NB4 (cell line): ENCODE measurements at regions not wholly inside any gene's neighbourhood (a gene's known extent, or its start where the extent isn't known, plus 50 kb on each side); places are given as distances from the start of the nearest gene placed in this dataset.

Experiments
- MYC ChIP-seq: IDR thresholded peaks from 2 replicates; pipeline ENCODE4 v1.6.1; 2011; ENCODE audit warnings: low read depth, low read length
- POLR2A ChIP-seq: IDR thresholded peaks from 2 replicates; pipeline ENCODE4 v1.6.1; 2011; ENCODE audit warnings: mild to moderate bottlenecking; ENCODE audit not compliant: insufficient read length; ENCODE audit errors: extremely low read depth
- TF ChIP-seq, protein P1 (sequence below): IDR thresholded peaks from one replicate; pipeline ENCODE4 v1.5.1; 2012; ENCODE audit warnings: low read depth, low read length
- TF ChIP-seq, protein P2 (sequence below): IDR thresholded peaks from 2 replicates; pipeline ENCODE4 v1.6.1; 2011; ENCODE audit warnings: low read depth, low read length

DNA sequence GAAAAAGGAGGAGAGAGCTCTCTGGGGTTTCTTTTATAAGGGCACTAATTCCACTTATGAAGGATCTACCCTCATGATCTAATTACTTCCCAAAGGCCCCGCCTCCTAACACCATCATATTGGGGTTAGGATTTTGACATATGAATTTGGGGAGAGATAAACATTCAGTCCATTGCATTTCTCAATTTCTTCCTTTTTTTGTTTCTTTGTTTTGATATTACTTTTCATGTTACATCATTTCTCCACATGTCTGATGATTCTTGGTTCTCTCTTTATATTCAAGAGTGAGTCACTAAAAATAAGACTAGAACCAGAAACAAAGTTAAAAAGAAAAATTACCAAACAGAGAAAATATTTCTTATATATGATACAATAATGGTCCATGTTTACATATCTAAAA, 63.2 kb upstream of the DUSP10 start:
- TF ChIP-seq, protein P1, sequence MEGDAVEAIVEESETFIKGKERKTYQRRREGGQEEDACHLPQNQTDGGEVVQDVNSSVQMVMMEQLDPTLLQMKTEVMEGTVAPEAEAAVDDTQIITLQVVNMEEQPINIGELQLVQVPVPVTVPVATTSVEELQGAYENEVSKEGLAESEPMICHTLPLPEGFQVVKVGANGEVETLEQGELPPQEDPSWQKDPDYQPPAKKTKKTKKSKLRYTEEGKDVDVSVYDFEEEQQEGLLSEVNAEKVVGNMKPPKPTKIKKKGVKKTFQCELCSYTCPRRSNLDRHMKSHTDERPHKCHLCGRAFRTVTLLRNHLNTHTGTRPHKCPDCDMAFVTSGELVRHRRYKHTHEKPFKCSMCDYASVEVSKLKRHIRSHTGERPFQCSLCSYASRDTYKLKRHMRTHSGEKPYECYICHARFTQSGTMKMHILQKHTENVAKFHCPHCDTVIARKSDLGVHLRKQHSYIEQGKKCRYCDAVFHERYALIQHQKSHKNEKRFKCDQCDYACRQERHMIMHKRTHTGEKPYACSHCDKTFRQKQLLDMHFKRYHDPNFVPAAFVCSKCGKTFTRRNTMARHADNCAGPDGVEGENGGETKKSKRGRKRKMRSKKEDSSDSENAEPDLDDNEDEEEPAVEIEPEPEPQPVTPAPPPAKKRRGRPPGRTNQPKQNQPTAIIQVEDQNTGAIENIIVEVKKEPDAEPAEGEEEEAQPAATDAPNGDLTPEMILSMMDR = no peak
- TF ChIP-seq POLR2A (no peak), MYC (no peak)
- TF ChIP-seq, protein P2, sequence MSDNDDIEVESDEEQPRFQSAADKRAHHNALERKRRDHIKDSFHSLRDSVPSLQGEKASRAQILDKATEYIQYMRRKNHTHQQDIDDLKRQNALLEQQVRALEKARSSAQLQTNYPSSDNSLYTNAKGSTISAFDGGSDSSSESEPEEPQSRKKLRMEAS = no peak
